ENCODE measurements at regions not wholly inside any gene's neighbourhood (a gene's known extent, or its start where the extent isn't known, plus 50 kb on each side); places are given as distances from the start of the nearest gene placed in this dataset.
"Not testable (repeated sequence)": the region's sequence is repeated elsewhere in the genome, so short reads cannot be mapped to it uniquely, and the experiment has no call there.

DNA sequence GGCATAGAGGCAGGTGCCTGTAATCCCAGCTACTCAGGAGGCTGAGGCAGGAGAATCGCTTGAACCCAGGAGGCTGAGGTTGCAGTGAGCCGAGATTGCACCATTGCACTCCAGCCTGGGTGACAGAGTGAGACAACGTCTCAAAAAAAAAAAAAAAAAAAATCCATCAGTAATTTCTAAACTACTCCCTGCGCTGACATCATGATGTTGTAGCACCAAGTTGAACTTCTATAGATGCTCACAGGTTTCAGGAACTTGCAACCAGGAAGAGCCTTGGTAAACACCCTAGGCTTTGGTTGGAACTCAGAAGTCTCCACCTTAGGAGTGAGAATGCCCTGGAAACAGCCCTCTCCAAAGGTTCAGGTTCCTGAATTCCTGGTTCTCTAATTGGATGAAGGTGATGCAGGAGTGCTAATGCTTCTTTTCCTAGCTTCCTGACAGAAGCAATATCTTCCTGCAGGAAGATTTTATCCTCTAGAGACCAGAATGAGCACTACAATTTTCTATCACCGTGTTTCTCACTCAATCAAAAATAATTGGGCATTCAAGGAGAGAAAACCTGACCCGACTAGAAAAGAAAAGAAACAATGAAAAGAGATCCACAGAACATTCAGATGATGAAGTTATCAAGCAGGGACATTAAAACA is 469.6 kb downstream of the GADD45G start:
- DNase-seq = no peak

DNA sequence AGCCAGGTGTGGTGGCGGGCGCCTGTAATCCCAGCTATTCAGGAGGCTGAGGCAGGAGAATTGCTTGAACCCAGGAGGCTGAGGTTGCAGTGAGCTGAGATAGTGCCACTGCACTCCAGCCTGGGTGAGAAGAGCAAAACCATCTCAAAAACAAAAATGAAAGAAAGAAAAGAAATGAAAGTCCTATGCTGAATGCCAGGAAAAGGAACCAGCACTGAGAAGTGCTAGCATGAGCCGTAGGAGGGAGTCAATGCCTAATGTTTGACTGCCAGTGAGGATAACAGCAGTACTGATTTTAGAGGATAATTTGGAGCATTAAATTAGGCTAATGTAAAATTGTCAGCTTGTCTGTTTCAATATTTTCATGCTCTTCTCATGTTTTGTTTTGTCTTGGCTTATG is 472.8 kb downstream of the GADD45G start:
- not testable (repeated sequence) for DNase-seq

DNA sequence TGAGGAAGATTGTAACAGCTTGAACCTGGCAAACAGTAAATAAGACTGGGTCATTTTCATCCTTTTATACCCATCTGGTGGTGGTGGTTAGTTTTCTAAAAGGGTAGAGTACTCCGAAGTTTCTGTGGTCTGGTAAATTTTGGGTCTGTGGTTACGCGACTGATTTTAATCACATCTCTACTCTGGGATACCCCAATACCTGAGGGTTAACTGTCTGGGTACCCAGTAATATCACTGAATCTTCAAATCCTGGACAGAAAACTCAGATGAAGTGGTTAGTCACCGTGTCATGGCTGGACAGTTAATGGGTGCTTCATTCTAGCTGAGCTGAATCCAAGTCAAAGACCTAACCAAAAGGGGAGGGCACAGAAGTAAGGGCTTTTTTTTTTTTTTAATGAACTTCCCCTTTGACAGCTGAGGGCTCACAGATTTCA is 474.2 kb downstream of the GADD45G start:
- no peak for DNase-seq

DNA sequence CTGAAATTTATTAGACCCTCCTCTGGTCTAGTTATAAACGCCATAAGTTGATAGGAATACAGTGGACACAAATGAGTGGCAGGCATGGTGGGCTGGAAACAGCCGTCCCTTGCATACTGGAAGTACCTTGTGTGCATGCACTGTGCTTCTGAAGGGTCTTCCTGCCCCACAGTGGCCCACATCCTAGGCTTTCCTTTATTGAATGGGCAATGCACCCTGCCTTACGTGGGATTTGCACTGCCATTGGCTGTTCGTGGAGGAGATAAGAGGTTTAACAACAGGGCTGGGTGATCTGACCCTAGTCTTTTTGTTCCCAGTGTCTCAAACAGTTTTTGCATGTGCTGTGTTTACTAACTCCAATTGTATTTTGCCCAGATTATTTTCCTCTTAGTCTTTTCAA is 480.8 kb downstream of the GADD45G start:
- no peak for DNase-seq

DNA sequence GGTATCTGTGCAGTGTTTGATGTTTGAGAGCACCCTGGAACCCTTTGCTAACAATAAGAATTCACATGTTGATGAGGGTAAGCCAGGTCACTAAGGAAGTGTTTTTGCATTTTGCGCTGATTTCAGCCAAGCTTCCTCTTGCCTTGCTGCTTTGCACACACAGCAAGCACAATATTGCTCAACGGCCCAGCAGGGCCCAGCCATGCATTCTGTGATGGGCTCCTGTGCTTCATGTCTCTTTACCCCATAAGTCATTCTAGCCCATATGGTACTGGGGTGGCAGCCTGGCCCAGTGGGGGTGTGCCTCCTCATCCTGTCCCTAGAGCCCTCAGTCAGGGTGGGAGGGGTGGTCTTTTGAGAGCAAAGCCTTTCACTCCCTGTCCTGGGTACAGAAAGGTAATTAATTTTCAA is 481.3 kb downstream of the GADD45G start:
- no peak for DNase-seq

DNA sequence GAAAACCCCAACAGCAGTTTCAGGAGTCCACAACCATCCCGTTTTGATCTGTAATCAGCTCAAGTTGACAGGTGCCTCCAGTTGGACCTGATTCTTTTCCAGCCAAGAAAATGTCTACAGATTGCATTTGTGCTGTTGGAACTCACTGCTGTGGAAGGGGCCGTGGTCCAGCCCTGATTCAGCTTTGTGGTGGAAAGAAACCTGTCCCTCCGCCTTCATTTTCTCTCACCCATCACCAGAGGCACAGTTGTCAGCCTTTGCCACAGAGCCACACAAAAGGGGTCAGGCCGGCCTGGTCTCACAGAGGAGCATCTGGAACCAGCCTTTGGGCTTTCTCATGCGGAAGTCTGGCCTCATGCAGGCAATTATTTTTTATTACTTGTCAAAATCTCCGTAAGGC is 483.6 kb downstream of the GADD45G start:
- no peak for DNase-seq

DNA sequence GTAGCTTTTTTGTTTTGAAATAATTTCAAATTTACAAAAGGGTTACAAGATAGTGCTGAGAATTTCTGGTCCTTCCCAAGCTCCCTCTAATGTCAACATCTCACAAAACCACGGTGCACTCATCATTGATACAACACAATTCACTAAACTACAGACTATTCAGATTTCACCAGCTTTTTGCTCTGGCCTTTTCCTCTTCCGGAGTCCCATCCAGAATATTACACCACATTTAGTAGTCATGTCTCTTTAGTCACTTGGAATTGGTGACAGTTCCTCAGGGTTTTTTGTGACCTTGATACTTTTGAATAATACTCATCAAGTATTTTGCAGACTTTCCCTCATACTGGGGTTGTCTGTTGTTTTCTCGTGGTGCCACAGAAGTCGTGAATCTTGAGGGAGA is 484.0 kb downstream of the GADD45G start:
- no peak for DNase-seq

DNA sequence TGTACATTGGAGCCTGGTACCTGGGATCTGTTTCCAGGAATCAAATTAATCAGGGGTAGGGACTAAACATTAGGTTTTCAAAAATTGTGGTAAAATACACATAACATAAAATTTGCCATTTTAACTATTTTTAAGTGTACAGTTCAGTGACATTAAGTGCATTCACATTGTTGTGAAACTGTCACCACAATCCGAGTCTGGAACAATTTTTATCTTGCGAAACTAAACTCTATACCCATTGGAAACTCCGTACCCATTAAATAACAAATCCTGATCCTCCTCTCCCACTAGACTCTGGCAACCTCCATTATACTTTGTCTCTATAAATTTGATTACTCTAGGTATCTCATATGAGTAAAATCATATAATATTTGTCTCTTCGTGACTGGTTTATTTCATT is 486.2 kb downstream of the GADD45G start:
- DNase-seq = no peak

DNA sequence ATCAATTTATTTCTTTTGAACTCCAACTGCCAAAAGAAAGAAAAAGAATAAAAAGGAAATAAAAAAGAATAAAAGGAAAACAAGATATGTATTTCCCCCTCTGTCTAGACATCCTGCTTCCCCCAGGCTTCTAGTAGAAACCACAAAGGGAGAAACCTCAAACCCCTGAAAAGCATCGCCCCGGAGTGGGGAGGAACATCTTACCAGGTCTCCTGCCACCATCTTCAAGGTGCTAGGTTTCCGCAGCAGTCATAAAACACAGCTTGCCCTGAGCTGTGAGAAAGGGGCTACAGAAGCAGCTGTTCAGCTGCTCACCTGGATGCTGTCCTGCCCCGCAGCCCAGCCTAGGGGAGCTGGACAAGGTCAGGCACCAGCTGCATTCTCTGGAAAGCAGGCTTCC is 487.7 kb downstream of the GADD45G start:
- no peak for DNase-seq

DNA sequence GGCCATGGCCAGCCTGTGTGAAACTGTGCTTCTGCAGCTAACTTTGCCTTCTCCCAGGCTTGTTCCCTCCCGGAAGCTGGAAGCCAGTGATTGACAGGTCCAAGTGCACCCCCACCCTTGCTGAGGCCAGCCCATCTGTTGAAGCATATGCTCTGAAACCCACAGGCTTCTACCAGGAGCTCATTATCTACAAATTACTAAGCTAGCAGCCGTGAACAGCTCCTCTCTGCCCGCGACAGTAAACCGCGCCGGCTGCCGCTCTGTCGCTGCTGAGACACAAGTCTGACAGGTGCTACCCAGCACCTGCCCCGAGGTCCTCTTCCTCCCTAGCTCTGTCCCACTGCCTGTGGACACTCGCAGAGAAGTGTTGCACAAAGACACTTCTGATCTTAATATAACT is 490.9 kb downstream of the GADD45G start:
- no peak for DNase-seq

DNA sequence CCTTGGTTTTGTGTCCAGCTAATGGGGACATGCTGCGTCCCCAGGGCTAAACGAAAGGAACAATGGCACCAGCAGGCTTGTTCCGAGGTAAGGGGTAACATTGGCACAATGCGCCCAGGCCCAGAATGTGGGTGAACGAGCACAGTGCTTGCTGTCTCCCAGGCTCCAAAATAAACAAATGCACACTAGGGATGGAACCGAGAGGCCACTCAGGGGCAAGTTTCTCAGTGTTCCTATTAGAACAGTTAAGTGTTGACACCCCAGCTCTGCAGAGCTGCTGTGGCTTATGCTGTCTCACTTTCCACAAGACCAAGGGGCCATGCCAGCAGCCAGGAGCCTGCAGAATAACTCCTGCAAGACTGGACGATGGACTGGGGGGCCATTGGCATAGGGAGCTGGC is 492.4 kb downstream of the GADD45G start:
- DNase-seq = no peak

DNA sequence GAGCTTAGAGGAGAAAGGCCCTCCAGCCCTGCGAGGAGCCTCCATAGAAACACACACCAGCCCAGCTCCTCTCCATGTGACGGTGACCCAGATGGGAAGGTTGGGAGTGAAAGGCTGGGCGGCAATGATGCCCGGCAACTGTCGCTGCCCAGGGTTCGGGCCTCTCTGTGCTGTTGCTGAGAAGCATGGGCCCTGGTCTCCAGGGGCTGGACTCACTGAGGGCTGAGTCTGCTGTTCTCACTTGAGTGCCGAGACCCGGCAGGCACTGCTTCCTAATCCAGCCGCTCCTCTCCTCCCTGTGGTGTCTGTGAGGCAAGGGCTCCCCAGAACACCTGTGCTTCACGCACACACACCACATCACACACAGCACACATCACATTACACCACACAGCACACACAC is 493.6 kb downstream of the GADD45G start:
- no peak for DNase-seq

DNA sequence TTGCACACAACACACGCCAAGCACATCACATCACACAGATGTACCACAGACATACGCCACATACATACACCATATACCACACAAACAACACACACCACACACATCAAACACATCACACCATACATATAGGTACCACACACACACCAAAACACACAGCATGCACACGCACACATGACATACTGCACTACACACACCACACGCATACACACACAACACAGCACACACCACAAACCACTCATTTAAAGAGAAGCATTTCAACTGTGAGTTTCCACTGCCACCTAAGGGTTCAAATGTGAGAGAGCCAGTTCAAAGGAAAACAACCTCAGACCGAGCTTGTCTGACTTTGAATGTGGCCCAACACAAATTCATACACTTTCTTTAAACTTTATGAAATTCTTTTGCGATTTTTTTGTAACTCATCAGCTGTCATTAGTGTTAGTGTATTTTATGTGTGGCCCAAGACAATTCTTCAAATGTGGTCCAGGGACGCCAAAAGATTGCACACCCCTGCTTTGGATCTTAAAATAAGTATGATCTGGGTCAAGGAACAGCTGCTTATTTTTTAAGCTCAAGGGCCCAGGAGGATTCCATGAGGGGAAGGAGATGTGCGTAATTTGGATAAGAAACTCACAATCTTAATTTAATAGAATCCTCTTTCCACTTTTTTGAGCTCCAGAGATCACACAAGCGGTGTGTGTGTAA is 494.6 kb downstream of the GADD45G start:
- no peak for DNase-seq

DNA sequence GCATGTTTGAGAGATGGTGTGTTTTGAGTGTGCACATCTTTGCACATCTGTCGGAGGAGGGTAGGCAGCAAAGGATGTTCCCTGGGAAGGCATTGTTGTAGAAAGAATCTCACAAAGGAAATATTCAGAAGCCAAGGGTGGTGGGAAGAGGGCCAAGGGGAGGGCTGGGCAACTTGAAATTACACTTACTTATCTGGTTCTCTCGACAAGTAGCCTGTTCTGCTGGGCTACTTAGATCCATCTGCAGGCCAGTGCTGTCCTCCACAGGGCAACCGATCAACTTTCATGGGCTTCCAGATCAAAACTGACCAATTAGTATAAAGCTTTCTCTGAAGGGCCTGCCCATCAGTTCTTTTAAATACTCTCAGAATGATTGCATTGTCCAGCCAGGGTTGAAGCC is 495.2 kb downstream of the GADD45G start:
- DNase-seq = no peak

DNA sequence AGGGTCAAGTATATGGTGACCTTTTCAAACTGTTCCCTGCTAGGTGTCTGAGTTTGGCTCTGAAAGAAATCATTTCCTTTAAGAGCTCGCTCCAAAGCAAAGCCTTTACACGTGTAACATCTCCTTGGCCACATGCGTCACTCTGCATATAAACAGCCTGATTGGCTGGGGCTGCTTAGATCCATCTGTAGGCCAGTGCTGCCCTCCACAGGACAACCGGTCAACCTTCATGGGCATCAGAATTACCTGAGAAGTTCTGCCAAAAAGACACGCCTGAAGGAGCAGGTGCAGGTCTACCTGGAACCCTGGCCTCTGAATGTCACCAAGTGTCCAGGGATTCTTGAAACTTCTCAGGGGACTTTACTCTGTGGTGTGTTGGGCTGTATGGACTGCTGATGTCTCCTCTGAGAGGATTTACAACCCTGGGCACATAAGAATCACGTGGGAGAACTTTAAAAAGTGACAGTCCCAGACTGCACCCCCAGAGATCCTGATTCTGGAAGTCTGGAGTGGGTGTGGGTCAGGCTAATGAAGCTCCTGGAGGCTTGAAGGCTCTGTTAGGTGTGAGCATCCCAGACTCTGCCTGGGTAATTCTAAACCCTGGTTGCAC is 497.6 kb downstream of the GADD45G start:
- DNase-seq = peak; percentile 59

DNA sequence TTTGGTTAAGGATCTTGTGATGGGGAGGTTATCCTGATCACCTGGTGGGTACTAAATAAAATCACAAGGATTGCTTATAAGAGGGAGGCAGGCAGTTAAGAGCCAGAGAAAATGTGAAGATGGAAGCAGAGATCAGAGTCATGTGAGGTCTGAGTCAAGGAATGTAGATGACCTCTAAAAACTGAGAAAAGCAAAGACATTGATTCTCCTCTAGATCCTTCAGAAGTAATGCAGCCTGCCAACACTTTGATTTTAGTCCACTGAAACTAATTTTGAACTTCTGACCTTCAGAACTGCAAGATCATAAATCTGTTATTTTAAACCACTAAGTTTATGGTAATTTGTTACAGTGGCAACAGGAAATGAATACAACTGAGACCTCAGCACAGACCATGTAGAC is 499.0 kb downstream of the GADD45G start:
- DNase-seq = no peak

DNA sequence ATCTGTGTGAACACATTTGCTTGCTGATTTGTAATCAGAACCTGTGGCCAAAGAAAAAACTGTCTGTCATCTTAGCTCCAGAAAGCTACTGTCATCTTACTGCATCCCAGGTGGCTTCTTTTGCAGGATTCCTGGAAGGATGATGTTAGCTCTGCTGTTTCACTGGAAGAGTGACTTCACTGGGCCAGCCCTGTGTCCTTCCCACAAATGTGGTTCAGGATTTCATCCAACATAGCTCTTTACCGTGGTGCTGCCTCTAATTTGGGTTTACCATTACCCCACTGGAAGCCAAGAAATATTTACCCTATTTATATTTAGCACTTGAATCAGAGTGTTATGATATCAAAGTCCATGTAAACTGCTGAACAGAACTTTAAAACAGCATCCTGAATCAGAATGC is 501.0 kb downstream of the GADD45G start:
- no peak for DNase-seq

DNA sequence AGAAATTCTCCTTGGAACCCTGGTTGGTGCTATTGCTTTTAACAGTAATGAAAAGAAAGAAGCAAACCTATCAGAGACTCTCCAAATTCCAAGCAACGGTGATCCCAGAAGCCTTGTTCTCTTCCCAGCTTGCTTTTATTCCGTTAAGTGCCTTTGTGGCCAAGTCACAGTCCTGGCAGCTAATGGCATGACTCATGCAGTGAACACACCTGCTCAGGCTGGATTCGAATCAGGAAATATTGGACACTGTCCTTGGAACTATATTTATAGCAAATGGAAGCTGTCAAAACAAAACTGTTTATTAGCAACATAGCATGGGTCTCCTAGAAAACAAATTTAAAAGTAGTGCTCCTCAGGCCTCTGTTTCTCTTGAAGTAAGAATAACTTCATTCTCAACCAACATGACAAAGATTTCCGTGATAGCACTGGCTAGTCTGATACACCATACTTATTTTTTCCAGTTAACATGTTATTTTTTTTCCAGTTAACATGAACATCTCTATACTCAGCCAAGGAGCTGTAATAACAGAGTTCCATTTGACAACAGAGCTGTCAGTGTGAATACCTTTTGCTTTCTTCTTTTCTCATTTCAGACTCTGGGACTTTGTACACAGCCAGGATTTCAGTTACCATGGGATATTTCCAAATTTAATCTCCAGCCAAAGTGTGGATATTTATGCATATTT is 502.4 kb downstream of the GADD45G start:
- DNase-seq = no peak

DNA sequence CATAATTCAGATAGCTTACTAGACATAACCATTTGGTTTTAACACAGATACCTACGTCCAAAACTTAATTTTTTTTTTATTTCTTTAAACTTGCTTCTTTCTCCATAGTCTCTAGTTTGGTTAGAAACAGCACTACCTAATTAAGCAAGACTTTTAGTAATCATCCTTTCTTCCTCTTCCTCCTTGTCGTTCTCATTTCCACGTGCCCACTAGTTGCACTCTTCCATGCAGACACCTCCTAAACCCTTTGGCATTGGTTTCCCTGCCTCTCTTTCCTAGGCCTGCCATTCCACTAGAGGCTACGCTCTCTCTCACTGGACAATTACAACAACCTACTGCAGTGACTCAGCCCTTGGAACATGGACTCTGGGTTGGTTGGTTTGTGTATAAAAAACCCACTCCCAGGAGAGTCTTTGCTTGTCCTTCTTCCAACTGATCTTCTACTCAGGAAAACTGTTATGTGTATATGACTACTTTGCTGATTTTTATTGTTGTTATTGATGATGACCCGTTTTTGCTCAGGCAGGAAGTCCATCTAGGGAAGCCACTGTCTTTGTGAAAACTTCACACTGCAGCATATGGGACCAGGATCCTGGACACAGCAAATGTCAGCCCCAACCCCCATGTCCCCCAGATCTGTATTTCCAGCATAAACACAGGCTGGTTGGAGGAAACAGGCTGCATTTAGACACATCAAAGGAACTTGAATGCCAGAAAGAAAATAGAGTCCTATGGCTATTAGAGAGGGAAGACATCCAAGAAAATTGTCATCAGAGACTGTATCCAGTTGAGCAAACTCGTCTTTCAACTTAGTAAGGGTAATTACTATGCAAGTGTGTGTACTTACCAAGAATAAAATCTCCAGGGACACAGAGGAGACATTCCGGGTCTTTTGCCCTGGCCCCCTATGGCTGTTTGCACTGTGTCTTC is 503.2 kb downstream of the GADD45G start:
- DNase-seq = no peak

DNA sequence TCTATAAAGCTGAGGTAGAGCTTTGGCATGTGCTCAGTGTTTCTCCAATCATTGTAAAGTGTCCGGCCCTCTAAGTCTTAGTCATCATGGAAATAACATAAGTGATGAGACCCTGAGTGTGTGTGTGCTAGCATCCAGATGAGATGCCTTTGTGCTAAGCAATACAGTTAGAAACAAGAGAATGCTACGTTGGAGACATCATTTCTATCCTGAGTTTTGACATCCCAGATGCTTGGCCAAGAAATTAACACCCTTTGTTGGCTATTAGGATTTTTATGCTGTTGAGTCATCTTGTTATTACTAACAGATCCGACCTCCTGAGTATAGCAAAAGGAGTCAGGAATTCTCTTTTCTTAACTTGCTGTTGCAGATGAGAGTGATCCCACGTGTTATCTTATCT is 508.0 kb downstream of the GADD45G start:
- no peak for DNase-seq

DNA sequence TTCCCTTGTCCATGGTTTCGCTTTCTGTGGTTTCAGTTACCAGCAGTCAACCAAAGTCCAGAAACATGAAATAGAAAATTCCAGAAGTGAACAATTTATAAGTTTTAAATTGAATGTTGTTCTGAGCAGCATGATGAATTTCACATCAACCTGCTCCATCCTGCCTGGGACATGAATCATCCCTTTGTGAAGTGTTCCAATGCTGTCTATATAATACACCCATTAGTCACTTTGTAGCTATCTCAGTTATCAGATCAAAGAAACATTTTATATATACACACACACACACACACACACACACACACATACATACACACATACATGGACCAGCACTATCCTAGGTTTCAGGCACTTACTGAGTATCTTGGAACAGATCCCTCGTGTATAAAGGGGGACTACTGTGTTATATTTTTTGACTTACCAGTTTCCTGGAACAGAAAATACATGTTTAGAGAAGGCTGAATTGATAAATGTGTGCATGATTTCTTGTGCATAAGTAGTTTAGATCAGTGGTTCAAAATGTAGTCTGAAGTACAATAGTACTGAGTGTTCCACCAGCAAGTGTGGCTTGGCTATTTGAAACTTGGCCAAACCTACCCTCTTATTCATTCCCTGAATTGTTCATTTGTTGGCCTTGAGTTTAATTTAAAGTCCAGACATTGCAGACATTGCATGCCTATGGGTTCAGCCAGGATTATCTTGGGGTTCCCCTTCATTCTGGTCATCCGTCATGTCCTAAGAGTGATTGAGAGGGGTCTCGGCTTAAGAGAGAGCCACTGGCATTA is 510.0 kb downstream of the GADD45G start:
- DNase-seq = no peak

DNA sequence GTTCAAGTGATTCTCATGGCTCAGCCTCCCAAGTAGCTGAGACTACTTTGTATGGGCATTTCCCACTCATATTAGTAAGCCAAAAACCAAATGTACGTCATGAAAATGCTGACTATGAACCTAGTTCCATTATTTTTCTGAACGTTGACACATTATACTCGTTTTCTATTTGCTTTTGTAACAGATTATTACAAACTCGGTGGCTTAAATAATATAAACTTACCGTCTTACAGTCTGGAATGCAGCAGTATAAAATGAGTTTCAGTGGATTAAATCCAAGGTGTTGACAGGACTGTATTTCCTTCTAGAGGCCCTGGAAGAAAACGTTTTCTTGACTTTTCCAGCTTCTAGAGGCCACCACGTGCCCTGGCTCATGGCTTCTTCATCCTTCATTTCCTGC is 517.0 kb downstream of the GADD45G start:
- DNase-seq = no peak

All from GDM1 (cell line).